Activated T-helper 17 cell treated with anti-CD3 and anti-CD28 coated beads, Interleukin-2, amount 50 U/mL, for 72 hours (primary cell): ENCODE measurements at regions not wholly inside any gene's neighbourhood (a gene's known extent, or its start where the extent isn't known, plus 50 kb on each side); places are given as distances from the start of the nearest gene placed in this dataset.

Experiments
- ATAC-seq: fragments of 150-1000 bp; cut with Tn5 transposase; replicated peaks from 2 replicates; pipeline ENCODE4 v1.10.0; 2021; ENCODE audit warnings: mild to moderate bottlenecking, moderate library complexity
- H3K27ac Mint-ChIP-seq: one replicate; pipeline ENCODE4 v1.8.0; 2022; ENCODE audit warnings: mixed read lengths
- H3K27me3 Mint-ChIP-seq: one replicate; pipeline ENCODE4 v1.8.0; 2022; ENCODE audit warnings: mixed read lengths
- H3K36me3 Mint-ChIP-seq: one replicate; pipeline ENCODE4 v1.8.0; 2022; ENCODE audit warnings: low read depth, mild to moderate bottlenecking, mixed read lengths
- H3K4me1 Mint-ChIP-seq: one replicate; pipeline ENCODE4 v1.8.0; 2022; ENCODE audit warnings: mixed read lengths
- H3K4me3 Mint-ChIP-seq: one replicate; pipeline ENCODE4 v1.8.0; 2022; ENCODE audit warnings: mild to moderate bottlenecking, mixed read lengths
- H3K9me3 Mint-ChIP-seq: one replicate; pipeline ENCODE4 v1.8.0; 2022; ENCODE audit warnings: mixed read lengths

GRCh38 chr12:19695244-19696098, 256.2 kb downstream of the AEBP2 start:
- H3K9me3 Mint-ChIP-seq: no peaks in the 10 kb centered on the region
- H3K27ac Mint-ChIP-seq: no peak overlapping the region
- H3K4me1 Mint-ChIP-seq: peaks cover 16% of the 10 kb centered on the region
- no peaks in the 10 kb centered on the region for H3K36me3 Mint-ChIP-seq
- no peaks in the 10 kb centered on the region for H3K27me3 Mint-ChIP-seq
- peak; percentile 29 for ATAC-seq
- peak overlapping the region; percentile 7 for H3K4me3 Mint-ChIP-seq

GRCh38 chr12:19700969-19701368, 261.7 kb downstream of the AEBP2 start:
- Mint-ChIP-seq H3K9me3 (peaks cover 34% of the 10 kb centered on the region), H3K4me1 (no peaks in the 10 kb centered on the region), H3K36me3 (no peaks in the 10 kb centered on the region), H3K4me3 (no peak overlapping the region), H3K27ac (no peak overlapping the region), H3K27me3 (no peaks in the 10 kb centered on the region)
- no peak for ATAC-seq

DNA sequence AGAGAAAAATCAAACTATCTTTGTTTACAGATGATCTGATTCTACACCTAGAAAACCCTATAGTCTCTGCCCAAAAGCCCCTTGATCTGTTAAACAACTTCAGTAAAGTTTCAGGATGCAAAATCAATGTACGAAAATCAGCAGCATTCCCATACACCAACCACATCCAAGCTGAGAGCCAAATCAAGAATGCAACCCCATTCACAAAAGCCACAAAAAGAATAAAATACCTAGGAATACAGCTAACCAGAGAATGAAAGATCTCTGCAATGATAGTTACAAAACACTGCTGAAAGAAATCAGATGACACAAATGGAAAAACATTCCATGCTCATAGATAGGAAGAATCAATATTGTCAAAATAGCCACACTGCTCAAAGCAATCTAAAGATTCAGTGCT, 265.7 kb downstream of the AEBP2 start:
- Mint-ChIP-seq H3K9me3 (peaks cover 34% of the 10 kb centered on the region), H3K4me3 (no peak overlapping the region), H3K27ac (no peak overlapping the region), H3K4me1 (no peaks in the 10 kb centered on the region), H3K27me3 (no peaks in the 10 kb centered on the region), H3K36me3 (no peaks in the 10 kb centered on the region)
- no peak for ATAC-seq

DNA sequence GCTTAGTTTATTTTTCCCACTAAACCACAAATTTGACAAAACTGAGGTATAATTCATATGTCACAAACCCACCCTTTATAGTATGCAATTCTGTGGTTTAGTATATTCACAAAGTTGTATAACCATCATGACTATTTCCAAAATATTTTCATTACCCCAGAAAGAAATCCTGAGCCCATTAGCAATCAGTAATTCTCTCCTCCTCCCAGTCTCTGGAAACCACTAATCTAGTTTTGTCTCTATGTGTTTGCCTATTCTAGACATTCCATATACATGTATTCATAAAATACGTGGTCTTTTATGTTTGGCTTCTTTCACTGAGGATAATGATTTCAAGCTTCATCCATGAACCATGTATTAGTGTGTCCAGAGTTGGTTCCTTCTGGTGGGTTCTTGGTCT, 267.6 kb downstream of the AEBP2 start:
- Mint-ChIP-seq H3K9me3 (peaks cover 29% of the 10 kb centered on the region), H3K36me3 (no peaks in the 10 kb centered on the region), H3K4me1 (no peaks in the 10 kb centered on the region), H3K27me3 (no peaks in the 10 kb centered on the region), H3K27ac (no peak overlapping the region), H3K4me3 (no peak overlapping the region)
- no peak for ATAC-seq

DNA sequence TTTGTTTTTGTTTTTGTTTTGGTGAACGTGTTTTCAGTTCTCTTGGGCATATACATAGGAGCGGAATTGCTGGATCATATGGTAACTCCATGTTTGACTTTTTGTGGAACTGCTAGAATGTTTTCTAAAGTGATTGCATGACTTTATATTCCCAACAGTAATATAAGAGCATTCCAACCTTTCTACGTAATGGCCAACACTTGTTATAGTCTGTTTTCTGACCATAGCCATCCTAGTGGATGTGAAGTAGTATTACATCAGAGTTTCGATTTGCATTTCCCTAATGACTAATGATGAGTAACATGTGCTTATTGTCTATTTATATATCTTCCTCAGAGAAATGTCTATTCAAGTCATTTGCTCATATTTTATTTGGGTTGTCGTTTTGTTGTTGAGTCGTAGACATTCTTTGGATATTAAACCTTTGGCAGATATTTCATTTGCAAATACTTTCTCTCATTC, 268.7 kb downstream of the AEBP2 start:
- no peak overlapping the region for H3K4me3 Mint-ChIP-seq
- peaks cover 23% of the 10 kb centered on the region for H3K9me3 Mint-ChIP-seq
- H3K27ac Mint-ChIP-seq: no peak overlapping the region
- no peaks in the 10 kb centered on the region for H3K36me3 Mint-ChIP-seq
- no peaks in the 10 kb centered on the region for H3K4me1 Mint-ChIP-seq
- no peak for ATAC-seq
- H3K27me3 Mint-ChIP-seq: no peaks in the 10 kb centered on the region

GRCh38 chr12:19709889-19710288, 270.6 kb downstream of the AEBP2 start:
- Mint-ChIP-seq H3K9me3 (peaks cover 7% of the 10 kb centered on the region), H3K27ac (no peak overlapping the region), H3K4me3 (no peak overlapping the region), H3K27me3 (no peaks in the 10 kb centered on the region), H3K36me3 (no peaks in the 10 kb centered on the region), H3K4me1 (no peaks in the 10 kb centered on the region)
- no peak for ATAC-seq

- no peak for ATAC-seq
- Mint-ChIP-seq H3K36me3 (no peaks in the 10 kb centered on the region), H3K27me3 (no peaks in the 10 kb centered on the region)
These were observed 271.8 kb downstream of the AEBP2 start for GRCh38 chr12:19710811-19711793.

GRCh38 chr12:19712041-19712440, 272.7 kb downstream of the AEBP2 start:
- Mint-ChIP-seq H3K4me1 (no peaks in the 10 kb centered on the region), H3K36me3 (no peaks in the 10 kb centered on the region), H3K9me3 (no peaks in the 10 kb centered on the region), H3K27me3 (no peaks in the 10 kb centered on the region), H3K4me3 (no peak overlapping the region), H3K27ac (no peak overlapping the region)
- ATAC-seq: peak; percentile 84

More at GRCh38 chr12:19710811-19711793, 271.8 kb downstream of the AEBP2 start:
- Mint-ChIP-seq H3K27ac (no peak overlapping the region), H3K9me3 (no peaks in the 10 kb centered on the region), H3K4me1 (no peaks in the 10 kb centered on the region), H3K4me3 (no peak overlapping the region)

DNA sequence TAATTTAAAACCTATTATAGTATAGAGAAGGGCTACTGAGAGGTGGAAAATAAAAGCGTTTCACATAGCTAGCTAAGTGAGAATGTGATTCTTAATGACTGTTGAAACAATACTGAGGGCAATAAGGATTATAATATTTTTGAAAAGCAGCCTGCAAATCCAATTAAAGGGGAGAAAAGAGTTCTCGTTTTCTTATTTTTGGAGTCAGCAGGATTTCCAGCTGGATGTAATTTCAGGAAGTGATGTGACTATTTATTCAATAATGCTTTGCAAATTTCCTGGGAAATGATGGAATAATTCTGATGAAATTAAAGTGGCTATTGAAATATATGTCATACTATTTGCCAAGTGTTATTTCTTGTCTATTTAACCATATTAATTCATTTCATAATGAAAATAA, 279.1 kb downstream of the AEBP2 start:
- H3K9me3 Mint-ChIP-seq: no peaks in the 10 kb centered on the region
- H3K4me3 Mint-ChIP-seq: no peak overlapping the region
- no peak overlapping the region for H3K27ac Mint-ChIP-seq
- ATAC-seq: no peak
- no peaks in the 10 kb centered on the region for H3K27me3 Mint-ChIP-seq
- H3K36me3 Mint-ChIP-seq: no peaks in the 10 kb centered on the region
- H3K4me1 Mint-ChIP-seq: no peaks in the 10 kb centered on the region

DNA sequence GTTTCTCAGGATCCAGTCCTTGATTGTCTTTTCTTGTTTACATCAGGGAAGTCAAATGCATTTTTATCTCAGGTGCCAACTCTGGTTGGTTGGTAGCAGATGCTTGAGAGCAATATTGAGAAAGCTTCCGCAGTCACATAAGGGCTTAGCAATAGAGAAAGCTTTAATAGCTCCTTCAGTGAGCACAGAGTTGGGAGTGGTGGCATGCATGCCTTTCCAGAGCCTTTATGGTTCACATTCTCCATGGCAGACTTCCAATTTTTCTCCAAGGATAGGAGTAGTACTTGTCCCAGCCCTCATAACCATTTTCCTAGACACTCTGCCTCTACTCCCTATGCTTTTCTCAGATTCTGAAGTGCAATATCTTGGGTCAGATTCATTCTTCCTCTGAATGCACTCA, 280.4 kb downstream of the AEBP2 start:
- Mint-ChIP-seq H3K9me3 (no peaks in the 10 kb centered on the region), H3K4me3 (no peak overlapping the region), H3K36me3 (no peaks in the 10 kb centered on the region), H3K27me3 (no peaks in the 10 kb centered on the region), H3K27ac (no peak overlapping the region), H3K4me1 (no peaks in the 10 kb centered on the region)
- no peak for ATAC-seq

DNA sequence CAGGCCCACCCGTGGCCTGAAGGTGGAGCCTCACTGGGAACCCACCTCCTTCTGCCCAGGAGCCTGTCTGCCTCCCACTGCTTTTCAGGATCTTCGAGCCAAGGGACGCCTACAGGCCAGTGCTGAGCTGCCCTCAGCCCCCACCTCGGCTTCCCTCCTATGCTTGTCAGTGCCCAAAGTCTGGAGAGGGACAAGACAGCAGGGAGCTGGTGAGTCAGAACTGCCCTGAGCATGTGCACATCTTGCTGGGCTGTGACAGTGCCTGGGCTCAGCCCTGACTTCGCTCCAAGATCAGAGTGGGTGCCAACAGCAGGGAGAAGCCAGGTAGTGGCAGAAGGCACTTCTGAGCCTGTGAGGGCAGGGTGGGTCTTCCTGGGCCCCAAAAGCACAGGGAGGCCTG, 286.8 kb downstream of the AEBP2 start:
- Mint-ChIP-seq H3K9me3 (no peaks in the 10 kb centered on the region), H3K4me1 (no peaks in the 10 kb centered on the region), H3K27ac (no peak overlapping the region), H3K36me3 (no peaks in the 10 kb centered on the region), H3K4me3 (no peak overlapping the region), H3K27me3 (no peaks in the 10 kb centered on the region)
- no peak for ATAC-seq

DNA sequence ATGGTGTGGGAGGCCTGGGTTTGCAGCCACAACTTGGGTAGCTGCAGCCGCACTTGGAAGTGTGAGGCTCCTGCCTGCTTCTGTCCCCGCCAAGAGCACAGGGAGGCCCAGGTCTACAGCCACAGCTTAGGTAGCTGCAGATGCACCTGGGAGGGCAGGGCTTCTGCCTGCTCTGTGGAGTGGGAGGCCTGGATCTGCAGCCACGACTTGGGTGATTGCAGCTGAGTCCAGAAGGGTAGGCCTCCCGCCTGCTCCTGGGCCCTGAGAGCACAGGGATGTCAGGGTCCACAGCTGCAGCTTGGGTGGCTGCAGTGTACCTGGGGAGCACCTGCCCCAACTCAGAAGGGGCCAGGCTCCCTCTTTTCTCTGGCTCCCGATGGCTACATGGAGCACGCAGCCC, 287.3 kb downstream of the AEBP2 start:
- no peak for ATAC-seq
- H3K4me1 Mint-ChIP-seq: no peaks in the 10 kb centered on the region
- no peak overlapping the region for H3K4me3 Mint-ChIP-seq
- no peaks in the 10 kb centered on the region for H3K9me3 Mint-ChIP-seq
- no peaks in the 10 kb centered on the region for H3K27me3 Mint-ChIP-seq
- H3K27ac Mint-ChIP-seq: no peak overlapping the region
- no peaks in the 10 kb centered on the region for H3K36me3 Mint-ChIP-seq

- Mint-ChIP-seq H3K4me1 (no peaks in the 10 kb centered on the region), H3K9me3 (no peaks in the 10 kb centered on the region), H3K27ac (no peak overlapping the region), H3K4me3 (no peak overlapping the region), H3K36me3 (no peaks in the 10 kb centered on the region), H3K27me3 (no peaks in the 10 kb centered on the region)
- no peak for ATAC-seq
These were observed 297.7 kb downstream of the AEBP2 start for GRCh38 chr12:19737019-19737418.

- no peak overlapping the region for H3K4me3 Mint-ChIP-seq
- no peaks in the 10 kb centered on the region for H3K27me3 Mint-ChIP-seq
These were observed 300.0 kb downstream of the AEBP2 start for GRCh38 chr12:19739195-19739776.

More at GRCh38 chr12:19739195-19739776, 300.0 kb downstream of the AEBP2 start:
- Mint-ChIP-seq H3K9me3 (no peaks in the 10 kb centered on the region), H3K36me3 (no peaks in the 10 kb centered on the region), H3K4me1 (no peaks in the 10 kb centered on the region), H3K27ac (no peak overlapping the region)
- no peak for ATAC-seq
